HepG2 (cell line): ENCODE measurements at regions not wholly inside any gene's neighbourhood (a gene's known extent, or its start where the extent isn't known, plus 50 kb on each side); places are given as distances from the start of the nearest gene placed in this dataset.

Experiments
- AKAP8 ChIP-seq: sonication (generic); formaldehyde crosslinking; IDR thresholded peaks from 2 replicates; pipeline ENCODE4 v1.5.1; 2020; ENCODE audit warnings: mild to moderate bottlenecking, missing genetic modification reagents
- CTCF ChIP-seq: sonication (generic); formaldehyde crosslinking; IDR thresholded peaks from 2 replicates; pipeline ENCODE4 v1.5.0; 2020; ENCODE audit warnings: mild to moderate bottlenecking, missing genetic modification reagents, moderate library complexity
- DPF2 ChIP-seq: sonication (generic); formaldehyde crosslinking; IDR thresholded peaks from 2 replicates; pipeline ENCODE4 v1.4.0; 2020; ENCODE audit warnings: mild to moderate bottlenecking, low read depth, missing genetic modification reagents, borderline replicate concordance
- FOSL1 ChIP-seq: sonication (generic); formaldehyde crosslinking; IDR thresholded peaks from 2 replicates; pipeline ENCODE4 v1.9.0; 2021; ENCODE audit warnings: missing genetic modification reagents, borderline replicate concordance
- FOXK2 ChIP-seq: fragments of 450-650 bp; IDR thresholded peaks from 2 replicates; pipeline ENCODE4 v1.6.1; 2016
- HNRNPH1 ChIP-seq: fragments of 200-400 bp; formaldehyde crosslinking; optimal IDR thresholded peaks from 2 replicates; pipeline ENCODE3; 2017; ENCODE audit warnings: mild to moderate bottlenecking, low read depth, low read length

GRCh38 chr18:22697561-22697960 lies 235.6 kb upstream of the RBBP8 start:
- TF ChIP-seq HNRNPH1 (no peak), FOSL1 (CRISPR knock-in tag) (no peak), CTCF (CRISPR knock-in tag) (no peak), AKAP8 (CRISPR knock-in tag) (no peak), DPF2 (no peak), FOXK2 (no peak)
